Activated CD8-positive, alpha-beta memory T cell treated with anti-CD3 and anti-CD28 coated beads, Interleukin-2, amount 50 U/mL, for 24 hours (primary cell): ENCODE measurements at regions not wholly inside any gene's neighbourhood (a gene's known extent, or its start where the extent isn't known, plus 50 kb on each side); places are given as distances from the start of the nearest gene placed in this dataset.

Experiments
- DNase-seq: peaks from one replicate; pipeline ENCODE4 v3.0.0-alpha.2; 2020; ENCODE audit errors: extremely low read depth

- no peak for DNase-seq
These were observed 558.3 kb downstream of the TNS1 start for GRCh38 chr2:217444509-217444908.

- DNase-seq, result no peak
These were observed 559.2 kb downstream of the TNS1 start for GRCh38 chr2:217443601-217444000.

- no peak for DNase-seq
These were observed 562.8 kb downstream of the TNS1 start for GRCh38 chr2:217440000-217440399.

GRCh38 chr2:217438821-217439220 lies 564.0 kb downstream of the TNS1 start:
- DNase-seq, result no peak

GRCh38 chr2:217438136-217438535 lies 564.7 kb downstream of the TNS1 start:
- no peak for DNase-seq

GRCh38 chr2:217437290-217437870 lies 565.4 kb downstream of the TNS1 start:
- DNase-seq, result no peak

- no peak for DNase-seq
These were observed 566.4 kb downstream of the TNS1 start for GRCh38 chr2:217436386-217436785.

GRCh38 chr2:217434180-217434975 lies 568.4 kb downstream of the TNS1 start:
- peak; percentile 8 for DNase-seq

- no peak for DNase-seq
These were observed 569.3 kb downstream of the TNS1 start for GRCh38 chr2:217433522-217433921.

- no peak for DNase-seq
These were observed 571.1 kb downstream of the TNS1 start for GRCh38 chr2:217431577-217432269.

GRCh38 chr2:217430916-217431576 lies 571.2 kb upstream of the TNP1 start:
- DNase-seq, result no peak

GRCh38 chr2:217429981-217430500 lies 570.2 kb upstream of the TNP1 start:
- DNase-seq, result no peak

GRCh38 chr2:217421834-217422233 lies 562.0 kb upstream of the TNP1 start:
- no peak for DNase-seq

- no peak for DNase-seq
These were observed 561.0 kb upstream of the TNP1 start for GRCh38 chr2:217420854-217421253.

- DNase-seq, result no peak
These were observed 559.3 kb upstream of the TNP1 start for GRCh38 chr2:217419055-217419671.

- DNase-seq, result no peak
These were observed 558.7 kb upstream of the TNP1 start for GRCh38 chr2:217418544-217418943.

GRCh38 chr2:217418090-217418489 lies 558.2 kb upstream of the TNP1 start:
- no peak for DNase-seq

GRCh38 chr2:217417536-217417935 lies 557.7 kb upstream of the TNP1 start:
- DNase-seq, result no peak

- DNase-seq, result no peak
These were observed 555.5 kb upstream of the TNP1 start for GRCh38 chr2:217415316-217415715.

- DNase-seq, result no peak
These were observed 554.6 kb upstream of the TNP1 start for GRCh38 chr2:217414429-217414828.

- DNase-seq, result no peak
These were observed 553.3 kb upstream of the TNP1 start for GRCh38 chr2:217413193-217413592.

- DNase-seq, result no peak
These were observed 552.9 kb upstream of the TNP1 start for GRCh38 chr2:217412721-217413120.
